Neural progenitor cell (in vitro differentiated cells): ENCODE measurements at regions not wholly inside any gene's neighbourhood (a gene's known extent, or its start where the extent isn't known, plus 50 kb on each side); places are given as distances from the start of the nearest gene placed in this dataset.

ENCODE experiments used
- EZH2 ChIP-seq: fragments of 200-600 bp; sonication (generic); IDR thresholded peaks from 2 replicates; pipeline ENCODE4 v1.6.1; 2017; ENCODE audit warnings: antibody characterized with exemption, mild to moderate bottlenecking, moderate library complexity
- TF ChIP-seq, protein P1 (sequence below): fragments of 200-600 bp; sonication (generic); IDR thresholded peaks from 2 replicates; pipeline ENCODE4 v1.5.1; 2017; ENCODE audit warnings: antibody characterized with exemption, mild to moderate bottlenecking

GRCh38 chr3:182303169-182303568 lies 490.1 kb upstream of the ATP11B start:
- TF ChIP-seq, protein P1, sequence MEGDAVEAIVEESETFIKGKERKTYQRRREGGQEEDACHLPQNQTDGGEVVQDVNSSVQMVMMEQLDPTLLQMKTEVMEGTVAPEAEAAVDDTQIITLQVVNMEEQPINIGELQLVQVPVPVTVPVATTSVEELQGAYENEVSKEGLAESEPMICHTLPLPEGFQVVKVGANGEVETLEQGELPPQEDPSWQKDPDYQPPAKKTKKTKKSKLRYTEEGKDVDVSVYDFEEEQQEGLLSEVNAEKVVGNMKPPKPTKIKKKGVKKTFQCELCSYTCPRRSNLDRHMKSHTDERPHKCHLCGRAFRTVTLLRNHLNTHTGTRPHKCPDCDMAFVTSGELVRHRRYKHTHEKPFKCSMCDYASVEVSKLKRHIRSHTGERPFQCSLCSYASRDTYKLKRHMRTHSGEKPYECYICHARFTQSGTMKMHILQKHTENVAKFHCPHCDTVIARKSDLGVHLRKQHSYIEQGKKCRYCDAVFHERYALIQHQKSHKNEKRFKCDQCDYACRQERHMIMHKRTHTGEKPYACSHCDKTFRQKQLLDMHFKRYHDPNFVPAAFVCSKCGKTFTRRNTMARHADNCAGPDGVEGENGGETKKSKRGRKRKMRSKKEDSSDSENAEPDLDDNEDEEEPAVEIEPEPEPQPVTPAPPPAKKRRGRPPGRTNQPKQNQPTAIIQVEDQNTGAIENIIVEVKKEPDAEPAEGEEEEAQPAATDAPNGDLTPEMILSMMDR, result no peak
- TF ChIP-seq EZH2, result no peak
